Breast epithelium (tissue), 4 donors: ENCODE measurements at regions not wholly inside any gene's neighbourhood (a gene's known extent, or its start where the extent isn't known, plus 50 kb on each side); places are given as distances from the start of the nearest gene placed in this dataset.

ENCODE experiments used
- DNase-seq, 2 donors: peaks; one replicate each; pipeline ENCODE4 v3.0.0-alpha.2; 2019; ENCODE audit warnings: low spot score in 2 of 2
- H3K27ac ChIP-seq, 2 donors: fragments of 200-600 bp; sonication (generic) in 1 of 2; one replicate each; pipeline ENCODE4 v1.5.1; 2016 to 2019; ENCODE audit warnings: mild to moderate bottlenecking in 1 of 2
- H3K27me3 ChIP-seq, 2 donors: fragments of 200-600 bp; sonication (generic) in 1 of 2; one replicate each; pipeline versions ENCODE4 v1.5.1 to v1.6.0; 2017 to 2019; ENCODE audit warnings: control low read depth in 1 of 2, mild to moderate bottlenecking in 1 of 2
- H3K36me3 ChIP-seq: fragments of 200-600 bp; one replicate; pipeline ENCODE4 v1.5.1; 2019
- H3K4me1 ChIP-seq, 2 donors: fragments of 200-600 bp; sonication (generic); one replicate each; pipeline ENCODE4 v1.5.1; 2016 to 2019; ENCODE audit warnings: control low read depth in 1 of 2
- H3K4me3 ChIP-seq, 3 donors: fragments of 200-600 bp; sonication (generic); 1 replicate in 2 of 3; 2 replicates in 1 of 3; pipeline ENCODE4 v1.5.1; 2016 to 2019; ENCODE audit warnings: mild to moderate bottlenecking in 3 of 3, moderate library complexity in 2 of 3
- H3K9me3 ChIP-seq, 2 donors: fragments of 200-600 bp; sonication (generic) in 1 of 2; one replicate each; pipeline ENCODE4 v1.5.1; 2016 to 2019; ENCODE audit warnings: control low read depth in 1 of 2
- CTCF ChIP-seq, 3 donors: fragments of 450-650 bp; IDR thresholded peaks; one replicate each; pipeline ENCODE4 v1.5.1; 2016 to 2017; ENCODE audit warnings: antibody characterized with exemption in 3 of 3, mild to moderate bottlenecking in 3 of 3, moderate library complexity in 3 of 3
- POLR2A ChIP-seq: fragments of 450-650 bp; IDR thresholded peaks from one replicate; pipeline ENCODE4 v1.6.1; 2016; ENCODE audit warnings: antibody characterized with exemption, mild to moderate bottlenecking, moderate library complexity
- POLR2AphosphoS5 ChIP-seq, 3 donors: sonication (generic); formaldehyde crosslinking; IDR thresholded peaks; one replicate each; pipeline ENCODE4 v1.6.1; 2017; ENCODE audit warnings: antibody characterized with exemption in 3 of 3
- intact Hi-C: fragments of 100-400 bp; cut with DNase I; formaldehyde crosslinking; loops from one replicate; pipeline ENCODE4 v1.15.1; 2023; ENCODE audit warnings: low total_unique reads

- TF ChIP-seq POLR2AphosphoS5 (IDR thresholded peaks at IDR 0.05) (no peak), POLR2A (no peak), CTCF (IDR thresholded peaks at IDR 0.05) (no peak)
- H3K4me1 ChIP-seq, result no peaks in the 10 kb centered on the region
- peaks cover 0 to 9% of the 10 kb centered on the region in 2 donors for H3K9me3 ChIP-seq
- H3K36me3 ChIP-seq, result no peaks in the 10 kb centered on the region
- H3K27ac ChIP-seq, result no peak overlapping the region
- intact Hi-C loops, result no loop called here
- H3K27me3 ChIP-seq, result no peaks in the 10 kb centered on the region
- DNase-seq, result no peak
- H3K4me3 ChIP-seq, result peak overlapping the region in 1 of 3 donors; percentile 25
Observed at GRCh38 chrX:148380650-148381561, 119.5 kb upstream of the AFF2 start.

GRCh38 chrX:148381603-148382002 is 118.8 kb upstream of the AFF2 start:
- Histone ChIP-seq H3K36me3 (no peaks in the 10 kb centered on the region), H3K27me3 (peaks cover 0 to under 1% of the 10 kb centered on the region in 2 donors), H3K9me3 (peaks cover 0 to 2% of the 10 kb centered on the region in 2 donors), H3K27ac (no peak overlapping the region), H3K4me3 (no peak overlapping the region), H3K4me1 (no peaks in the 10 kb centered on the region)
- no peak for DNase-seq
- TF ChIP-seq POLR2AphosphoS5 (IDR thresholded peaks at IDR 0.05) (no peak), CTCF (IDR thresholded peaks at IDR 0.05) (no peak), POLR2A (no peak)
- intact Hi-C loops, result no loop called here

- DNase-seq, result no peak
- no peak overlapping the region for H3K4me3 ChIP-seq
- intact Hi-C loops, result no loop called here
- no peak overlapping the region for H3K27ac ChIP-seq
- H3K36me3 ChIP-seq, result no peaks in the 10 kb centered on the region
- no peaks in the 10 kb centered on the region for H3K9me3 ChIP-seq
- no peaks in the 10 kb centered on the region for H3K4me1 ChIP-seq
- TF ChIP-seq POLR2AphosphoS5 (IDR thresholded peaks at IDR 0.05), result no peak
- no peak for TF ChIP-seq CTCF (IDR thresholded peaks at IDR 0.05)
- TF ChIP-seq POLR2A, result no peak
- peaks cover 0 to 12% of the 10 kb centered on the region in 2 donors for H3K27me3 ChIP-seq
Observed at GRCh38 chrX:148382983-148383382, 117.4 kb upstream of the AFF2 start.

GRCh38 chrX:148385471-148385870 is 114.9 kb upstream of the AFF2 start:
- intact Hi-C loops, result no loop called here
- TF ChIP-seq CTCF (IDR thresholded peaks at IDR 0.05), result no peak
- TF ChIP-seq POLR2AphosphoS5 (IDR thresholded peaks at IDR 0.05), result no peak
- TF ChIP-seq POLR2A, result no peak
- H3K4me1 ChIP-seq, result no peaks in the 10 kb centered on the region
- H3K27me3 ChIP-seq, result peaks cover 0 to 12% of the 10 kb centered on the region in 2 donors
- H3K9me3 ChIP-seq, result no peaks in the 10 kb centered on the region
- no peak overlapping the region for H3K4me3 ChIP-seq
- no peak overlapping the region for H3K27ac ChIP-seq
- no peak for DNase-seq
- H3K36me3 ChIP-seq, result no peaks in the 10 kb centered on the region

GRCh38 chrX:148389629-148390028 is 110.8 kb upstream of the AFF2 start:
- Histone ChIP-seq H3K27me3 (peaks cover 0 to 12% of the 10 kb centered on the region in 2 donors), H3K4me3 (no peak overlapping the region), H3K27ac (no peak overlapping the region), H3K4me1 (no peaks in the 10 kb centered on the region), H3K36me3 (no peaks in the 10 kb centered on the region), H3K9me3 (peaks cover 0 to 1% of the 10 kb centered on the region in 2 donors)
- no peak for TF ChIP-seq POLR2A
- TF ChIP-seq CTCF (IDR thresholded peaks at IDR 0.05), result no peak
- no peak for TF ChIP-seq POLR2AphosphoS5 (IDR thresholded peaks at IDR 0.05)
- intact Hi-C loops, result no loop called here
- DNase-seq, result no peak
